ENCODE measurements at regions not wholly inside any gene's neighbourhood (a gene's known extent, or its start where the extent isn't known, plus 50 kb on each side); places are given as distances from the start of the nearest gene placed in this dataset.

DNA sequence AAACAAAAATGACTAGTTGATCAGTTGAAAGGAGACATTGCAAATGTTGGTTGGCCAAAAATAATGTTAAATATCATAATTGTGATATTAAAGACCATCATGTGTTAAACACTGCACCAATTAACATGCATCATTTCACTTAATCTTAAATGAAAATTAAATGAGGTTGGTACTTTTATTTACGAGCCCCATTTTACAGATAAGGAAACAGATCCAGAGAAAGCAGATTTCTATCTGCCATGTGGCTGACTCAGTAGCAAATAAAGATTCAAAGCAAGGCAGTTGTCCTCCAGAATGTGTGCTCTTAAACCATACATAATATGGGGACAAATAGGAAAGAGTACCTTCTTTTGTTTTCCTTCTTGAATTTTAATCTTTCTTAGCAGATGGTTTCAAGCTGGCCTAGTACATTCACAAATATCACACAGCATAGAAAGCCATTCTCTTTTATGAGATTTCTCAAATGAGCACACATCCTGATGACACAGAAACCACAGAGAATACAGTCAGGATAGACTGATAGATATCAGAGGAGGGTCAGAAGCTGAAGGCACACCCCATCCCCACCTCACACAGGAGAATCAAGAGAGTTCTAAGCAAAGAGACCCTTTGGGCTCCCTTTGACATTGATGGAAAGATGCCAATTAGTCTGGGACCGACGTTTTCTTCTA is 647.9 kb upstream of the CAMK1G start:
- Histone ChIP-seq H3K27me3 (ENCODE audit: control insufficient read depth, insufficient read depth, low read length) (no peaks in the 10 kb centered on the region), H3K36me3 (ENCODE audit: control insufficient read depth, insufficient read depth, low read length) (no peaks in the 10 kb centered on the region), H3K4me3 (ENCODE audit: low read depth in 2 of 2, low read length in 2 of 2) (no peak overlapping the region), H3K4me1 (ENCODE audit: control insufficient read depth, insufficient read depth, low read length) (no peaks in the 10 kb centered on the region), H3K9me3 (ENCODE audit: control insufficient read depth, insufficient read depth, low read depth, low read length) (no peaks in the 10 kb centered on the region), H3K27ac (ENCODE audit: low read length) (no peak overlapping the region)
- intact Hi-C loops (cut with micrococcal nuclease; ENCODE audit: unreplicated experiment): no loop called here
- CTCF ChIA-PET: no interaction called here
- DNase-seq (ENCODE audit: low read depth, low spot score) (no peak), ATAC-seq (no peak)
- in situ Hi-C loops (cut with HindIII; ENCODE audit: low pct_unique_long_range_greater_than_20kb, low sequenced_read_pairs): no loop called here
- TF ChIP-seq, protein P1, sequence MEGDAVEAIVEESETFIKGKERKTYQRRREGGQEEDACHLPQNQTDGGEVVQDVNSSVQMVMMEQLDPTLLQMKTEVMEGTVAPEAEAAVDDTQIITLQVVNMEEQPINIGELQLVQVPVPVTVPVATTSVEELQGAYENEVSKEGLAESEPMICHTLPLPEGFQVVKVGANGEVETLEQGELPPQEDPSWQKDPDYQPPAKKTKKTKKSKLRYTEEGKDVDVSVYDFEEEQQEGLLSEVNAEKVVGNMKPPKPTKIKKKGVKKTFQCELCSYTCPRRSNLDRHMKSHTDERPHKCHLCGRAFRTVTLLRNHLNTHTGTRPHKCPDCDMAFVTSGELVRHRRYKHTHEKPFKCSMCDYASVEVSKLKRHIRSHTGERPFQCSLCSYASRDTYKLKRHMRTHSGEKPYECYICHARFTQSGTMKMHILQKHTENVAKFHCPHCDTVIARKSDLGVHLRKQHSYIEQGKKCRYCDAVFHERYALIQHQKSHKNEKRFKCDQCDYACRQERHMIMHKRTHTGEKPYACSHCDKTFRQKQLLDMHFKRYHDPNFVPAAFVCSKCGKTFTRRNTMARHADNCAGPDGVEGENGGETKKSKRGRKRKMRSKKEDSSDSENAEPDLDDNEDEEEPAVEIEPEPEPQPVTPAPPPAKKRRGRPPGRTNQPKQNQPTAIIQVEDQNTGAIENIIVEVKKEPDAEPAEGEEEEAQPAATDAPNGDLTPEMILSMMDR (IDR thresholded peaks at IDR 0.05): no peak
- TF ChIP-seq REST (IDR thresholded peaks at IDR 0.05; ENCODE audit: insufficient read depth in 1 of 2, low read depth in 2 of 2, low read length in 1 of 2): no peak
- no peak for TF ChIP-seq TCF7L2 (IDR thresholded peaks at IDR 0.05; ENCODE audit: low read depth, low read length)
- no peak for TF ChIP-seq SIN3A (IDR thresholded peaks at IDR 0.05; ENCODE audit: borderline replicate concordance, insufficient read depth, low read depth, low read length)
- TF ChIP-seq POLR2AphosphoS5 (IDR thresholded peaks at IDR 0.05; ENCODE audit: low read depth, low read length): no peak
- no TSS peak for BruUV-seq (replicated peaks)
- POLR2A ChIA-PET: no interaction called here

DNA sequence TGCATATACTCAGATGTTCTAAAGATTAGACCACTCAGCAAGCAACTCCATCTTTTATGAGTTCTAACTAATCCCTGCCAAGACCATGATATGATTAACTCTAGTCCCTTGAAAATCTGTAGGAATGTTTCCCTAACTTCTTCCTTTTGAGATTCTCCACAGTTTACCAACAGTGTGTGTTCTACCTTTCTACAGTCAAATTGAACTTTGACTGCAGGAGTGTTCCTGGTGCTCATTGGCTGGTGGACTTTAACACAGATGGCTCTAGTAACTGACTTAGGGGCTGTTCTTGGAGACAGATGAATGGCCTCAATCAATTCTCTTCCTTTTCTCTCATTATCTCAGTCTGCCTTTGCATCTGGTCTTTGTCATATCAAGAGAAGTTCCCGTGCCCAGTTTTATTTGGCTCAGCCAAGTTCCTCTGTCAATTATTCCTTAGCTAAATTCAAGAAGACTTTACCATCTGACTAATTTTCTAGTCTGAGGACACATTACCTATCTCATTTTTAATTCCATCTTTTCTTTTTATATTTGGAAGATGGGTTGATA is 643.9 kb upstream of the CAMK1G start:
- H3K4me1 ChIP-seq (ENCODE audit: control insufficient read depth, insufficient read depth, low read length): no peaks in the 10 kb centered on the region
- intact Hi-C loops (cut with micrococcal nuclease; ENCODE audit: unreplicated experiment): no loop called here
- TF ChIP-seq REST (IDR thresholded peaks at IDR 0.05; ENCODE audit: insufficient read depth in 1 of 2, low read depth in 2 of 2, low read length in 1 of 2): no peak
- no peak for TF ChIP-seq SIN3A (IDR thresholded peaks at IDR 0.05; ENCODE audit: borderline replicate concordance, insufficient read depth, low read depth, low read length)
- TF ChIP-seq, protein P1 (IDR thresholded peaks at IDR 0.05): no peak
- no peak for TF ChIP-seq POLR2AphosphoS5 (IDR thresholded peaks at IDR 0.05; ENCODE audit: low read depth, low read length)
- TF ChIP-seq TCF7L2 (IDR thresholded peaks at IDR 0.05; ENCODE audit: low read depth, low read length): no peak
- no TSS peak for BruUV-seq (replicated peaks)
- no peaks in the 10 kb centered on the region for H3K36me3 ChIP-seq (ENCODE audit: control insufficient read depth, insufficient read depth, low read length)
- H3K27ac ChIP-seq (ENCODE audit: low read length): no peak overlapping the region
- CTCF ChIA-PET: no interaction called here
- no peak for ATAC-seq
- H3K4me3 ChIP-seq (ENCODE audit: low read depth in 2 of 2, low read length in 2 of 2): no peak overlapping the region
- no peaks in the 10 kb centered on the region for H3K9me3 ChIP-seq (ENCODE audit: control insufficient read depth, insufficient read depth, low read depth, low read length)
- in situ Hi-C loops (cut with HindIII; ENCODE audit: low pct_unique_long_range_greater_than_20kb, low sequenced_read_pairs): no loop called here
- DNase-seq (ENCODE audit: low read depth, low spot score): no peak
- POLR2A ChIA-PET: no interaction called here
- no peaks in the 10 kb centered on the region for H3K27me3 ChIP-seq (ENCODE audit: control insufficient read depth, insufficient read depth, low read length)
